Endothelial cell (in vitro differentiated cells): ENCODE measurements at regions not wholly inside any gene's neighbourhood (a gene's known extent, or its start where the extent isn't known, plus 50 kb on each side); places are given as distances from the start of the nearest gene placed in this dataset.

Source experiments
- DNase-seq: peaks from one replicate; pipeline ENCODE4 v3.0.0; 2021; ENCODE audit warnings: low spot score
- H3K27ac Mint-ChIP-seq: one replicate; pipeline ENCODE4 v1.8.0; 2021; ENCODE audit warnings: mixed read lengths, inconsistent platforms; ENCODE audit not compliant: unreplicated experiment
- H3K27me3 Mint-ChIP-seq: one replicate; pipeline ENCODE4 v1.8.0; 2021; ENCODE audit warnings: mild to moderate bottlenecking, moderate library complexity, mixed read lengths, inconsistent platforms; ENCODE audit not compliant: unreplicated experiment
- H3K36me3 Mint-ChIP-seq: one replicate; pipeline ENCODE4 v1.8.0; 2021; ENCODE audit warnings: mild to moderate bottlenecking, low read depth, mixed read lengths, inconsistent platforms; ENCODE audit not compliant: unreplicated experiment
- H3K4me1 Mint-ChIP-seq: one replicate; pipeline ENCODE4 v1.8.0; 2021; ENCODE audit warnings: mild to moderate bottlenecking, mixed read lengths, inconsistent platforms; ENCODE audit not compliant: unreplicated experiment
- H3K4me3 Mint-ChIP-seq: one replicate; pipeline ENCODE4 v1.8.0; 2021; ENCODE audit warnings: mild to moderate bottlenecking, mixed read lengths, inconsistent platforms; ENCODE audit not compliant: unreplicated experiment
- H3K9me3 Mint-ChIP-seq: one replicate; pipeline ENCODE4 v1.8.0; 2021; ENCODE audit warnings: mixed read lengths, inconsistent platforms; ENCODE audit not compliant: unreplicated experiment
- TF ChIP-seq, protein P1 (sequence below): fragments of 200-600 bp; sonication (generic); IDR thresholded peaks from one replicate; pipeline ENCODE4 v1.5.0; 2021; ENCODE audit warnings: antibody characterized with exemption; ENCODE audit not compliant: unreplicated experiment

GRCh38 chr10:121362026-121362425, 236.2 kb downstream of the FGFR2 start:
- H3K4me1 Mint-ChIP-seq = peaks cover 5% of the 10 kb centered on the region

DNA sequence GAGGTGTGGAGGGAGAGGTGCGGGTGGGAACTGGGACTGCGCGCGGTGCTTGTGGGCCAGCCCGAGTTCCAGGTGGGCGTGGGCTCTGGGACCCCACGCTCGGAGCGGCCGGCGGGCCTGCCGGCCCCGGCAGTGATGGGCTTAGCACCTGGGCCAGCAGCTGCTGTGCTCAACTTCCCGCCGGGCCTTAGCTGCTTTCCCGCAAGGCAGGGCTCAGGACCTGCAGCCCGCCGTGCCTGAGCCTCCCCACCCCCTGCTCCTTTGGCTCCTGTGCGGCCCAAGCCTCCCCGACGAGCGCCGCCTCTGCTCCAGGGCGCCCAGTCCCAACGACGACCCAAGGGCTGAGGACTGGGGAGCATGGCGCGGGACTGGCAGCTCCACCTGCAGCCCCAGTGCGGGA, 232.7 kb downstream of the FGFR2 start:
- Mint-ChIP-seq H3K4me1 (no peaks in the 10 kb centered on the region), H3K27ac (no peak overlapping the region), H3K27me3 (no peaks in the 10 kb centered on the region), H3K36me3 (no peaks in the 10 kb centered on the region), H3K9me3 (no peaks in the 10 kb centered on the region), H3K4me3 (no peak overlapping the region)
- TF ChIP-seq, protein P1, sequence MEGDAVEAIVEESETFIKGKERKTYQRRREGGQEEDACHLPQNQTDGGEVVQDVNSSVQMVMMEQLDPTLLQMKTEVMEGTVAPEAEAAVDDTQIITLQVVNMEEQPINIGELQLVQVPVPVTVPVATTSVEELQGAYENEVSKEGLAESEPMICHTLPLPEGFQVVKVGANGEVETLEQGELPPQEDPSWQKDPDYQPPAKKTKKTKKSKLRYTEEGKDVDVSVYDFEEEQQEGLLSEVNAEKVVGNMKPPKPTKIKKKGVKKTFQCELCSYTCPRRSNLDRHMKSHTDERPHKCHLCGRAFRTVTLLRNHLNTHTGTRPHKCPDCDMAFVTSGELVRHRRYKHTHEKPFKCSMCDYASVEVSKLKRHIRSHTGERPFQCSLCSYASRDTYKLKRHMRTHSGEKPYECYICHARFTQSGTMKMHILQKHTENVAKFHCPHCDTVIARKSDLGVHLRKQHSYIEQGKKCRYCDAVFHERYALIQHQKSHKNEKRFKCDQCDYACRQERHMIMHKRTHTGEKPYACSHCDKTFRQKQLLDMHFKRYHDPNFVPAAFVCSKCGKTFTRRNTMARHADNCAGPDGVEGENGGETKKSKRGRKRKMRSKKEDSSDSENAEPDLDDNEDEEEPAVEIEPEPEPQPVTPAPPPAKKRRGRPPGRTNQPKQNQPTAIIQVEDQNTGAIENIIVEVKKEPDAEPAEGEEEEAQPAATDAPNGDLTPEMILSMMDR = no peak
- no peak for DNase-seq

More at GRCh38 chr10:121362026-121362425, 236.2 kb downstream of the FGFR2 start:
- no peaks in the 10 kb centered on the region for H3K9me3 Mint-ChIP-seq
- H3K27ac Mint-ChIP-seq = no peak overlapping the region
- no peak for DNase-seq
- TF ChIP-seq, protein P1 = no peak
- H3K36me3 Mint-ChIP-seq = no peaks in the 10 kb centered on the region
- H3K27me3 Mint-ChIP-seq = no peaks in the 10 kb centered on the region
- no peak overlapping the region for H3K4me3 Mint-ChIP-seq

GRCh38 chr10:121368347-121369025, 229.8 kb downstream of the FGFR2 start:
- H3K4me1 Mint-ChIP-seq = no peaks in the 10 kb centered on the region

DNA sequence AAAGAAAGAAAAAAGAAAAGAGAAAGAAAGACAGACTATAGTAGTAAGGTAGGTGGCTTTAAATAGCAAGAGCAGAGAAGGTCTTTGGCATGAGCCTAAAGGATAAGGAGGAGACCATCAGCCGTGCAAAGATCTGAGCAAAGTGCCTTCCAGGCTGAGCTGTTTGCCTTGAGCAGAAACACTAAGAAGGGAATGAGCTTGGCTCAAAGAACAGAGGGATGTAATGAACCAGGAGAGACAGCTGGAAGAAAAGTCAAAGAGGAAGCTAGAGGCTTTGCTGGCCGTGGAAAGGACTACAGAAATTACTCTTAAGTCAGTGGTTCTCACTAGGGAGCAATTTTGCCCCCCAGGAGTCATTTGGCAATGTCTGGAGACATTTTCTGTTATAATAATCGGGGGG, 228.6 kb downstream of the FGFR2 start:
- Mint-ChIP-seq H3K27ac (no peak overlapping the region), H3K4me1 (no peaks in the 10 kb centered on the region), H3K4me3 (no peak overlapping the region), H3K36me3 (no peaks in the 10 kb centered on the region), H3K9me3 (no peaks in the 10 kb centered on the region), H3K27me3 (no peaks in the 10 kb centered on the region)
- TF ChIP-seq, protein P1 = no peak
- DNase-seq = no peak

More at GRCh38 chr10:121368347-121369025, 229.8 kb downstream of the FGFR2 start:
- Mint-ChIP-seq H3K4me3 (no peak overlapping the region), H3K36me3 (no peaks in the 10 kb centered on the region), H3K27ac (no peak overlapping the region), H3K27me3 (no peaks in the 10 kb centered on the region), H3K9me3 (no peaks in the 10 kb centered on the region)
- no peak for DNase-seq
- TF ChIP-seq, protein P1 = no peak

- no peak for DNase-seq
- Mint-ChIP-seq H3K9me3 (no peaks in the 10 kb centered on the region), H3K36me3 (no peaks in the 10 kb centered on the region), H3K4me1 (no peaks in the 10 kb centered on the region), H3K27ac (no peak overlapping the region), H3K4me3 (no peak overlapping the region), H3K27me3 (no peaks in the 10 kb centered on the region)
- TF ChIP-seq, protein P1 = no peak
These were observed 226.4 kb downstream of the FGFR2 start for GRCh38 chr10:121371836-121372235.
